ENCODE measurements at regions not wholly inside any gene's neighbourhood (a gene's known extent, or its start where the extent isn't known, plus 50 kb on each side); places are given as distances from the start of the nearest gene placed in this dataset.

DNA sequence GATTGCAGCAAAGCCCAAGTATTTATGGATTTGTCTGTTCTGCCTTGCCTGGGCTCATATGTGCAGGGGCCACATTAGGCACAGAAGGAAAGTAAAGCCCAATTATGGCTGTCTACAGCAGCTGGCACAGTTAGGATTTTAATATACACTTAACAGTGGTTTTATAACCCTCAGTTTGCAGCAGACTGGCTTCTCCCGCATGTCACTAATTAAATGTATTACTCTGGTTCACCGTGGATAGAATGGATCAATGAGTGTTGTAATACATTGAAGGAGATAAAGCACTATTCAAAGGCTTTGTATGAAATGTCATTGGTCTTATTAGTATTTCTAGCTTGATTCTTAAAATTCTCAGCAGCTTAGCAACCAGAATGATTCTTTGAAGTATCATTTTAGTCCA, 320.2 kb downstream of the KCNS3 start:
- TF ChIP-seq, protein P1, sequence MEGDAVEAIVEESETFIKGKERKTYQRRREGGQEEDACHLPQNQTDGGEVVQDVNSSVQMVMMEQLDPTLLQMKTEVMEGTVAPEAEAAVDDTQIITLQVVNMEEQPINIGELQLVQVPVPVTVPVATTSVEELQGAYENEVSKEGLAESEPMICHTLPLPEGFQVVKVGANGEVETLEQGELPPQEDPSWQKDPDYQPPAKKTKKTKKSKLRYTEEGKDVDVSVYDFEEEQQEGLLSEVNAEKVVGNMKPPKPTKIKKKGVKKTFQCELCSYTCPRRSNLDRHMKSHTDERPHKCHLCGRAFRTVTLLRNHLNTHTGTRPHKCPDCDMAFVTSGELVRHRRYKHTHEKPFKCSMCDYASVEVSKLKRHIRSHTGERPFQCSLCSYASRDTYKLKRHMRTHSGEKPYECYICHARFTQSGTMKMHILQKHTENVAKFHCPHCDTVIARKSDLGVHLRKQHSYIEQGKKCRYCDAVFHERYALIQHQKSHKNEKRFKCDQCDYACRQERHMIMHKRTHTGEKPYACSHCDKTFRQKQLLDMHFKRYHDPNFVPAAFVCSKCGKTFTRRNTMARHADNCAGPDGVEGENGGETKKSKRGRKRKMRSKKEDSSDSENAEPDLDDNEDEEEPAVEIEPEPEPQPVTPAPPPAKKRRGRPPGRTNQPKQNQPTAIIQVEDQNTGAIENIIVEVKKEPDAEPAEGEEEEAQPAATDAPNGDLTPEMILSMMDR (optimal IDR thresholded peaks at IDR 0.05 in 1 of 3, IDR thresholded peaks at IDR 0.05 in 1 of 3, conservative IDR thresholded peaks at IDR 0.05 in 1 of 3; ENCODE audit: extremely low read depth in 1 of 3, insufficient read depth in 2 of 3, low read length in 3 of 3): no peak
- TF ChIP-seq EZH2 (IDR thresholded peaks at IDR 0.05; ENCODE audit: low read length): no peak

Measured in keratinocyte (primary cell).